Cerebellar nuclear complex (tissue), 1 donor: ENCODE measurements at regions not wholly inside any gene's neighbourhood (a gene's known extent, or its start where the extent isn't known, plus 50 kb on each side); places are given as distances from the start of the nearest gene placed in this dataset.
A peak's percentile ranks its signal among the peaks of the same experiment; 100 is the strongest.
"Not testable (repeated sequence)": the region's sequence is repeated elsewhere in the genome, so short reads cannot be mapped to it uniquely, and the experiment has no call there.

ENCODE experiments used
- DNase-seq, 2 experiments: peaks; one replicate each; lab custom pipeline; 2025; lab: John Stamatoyannopoulos, UW

DNA sequence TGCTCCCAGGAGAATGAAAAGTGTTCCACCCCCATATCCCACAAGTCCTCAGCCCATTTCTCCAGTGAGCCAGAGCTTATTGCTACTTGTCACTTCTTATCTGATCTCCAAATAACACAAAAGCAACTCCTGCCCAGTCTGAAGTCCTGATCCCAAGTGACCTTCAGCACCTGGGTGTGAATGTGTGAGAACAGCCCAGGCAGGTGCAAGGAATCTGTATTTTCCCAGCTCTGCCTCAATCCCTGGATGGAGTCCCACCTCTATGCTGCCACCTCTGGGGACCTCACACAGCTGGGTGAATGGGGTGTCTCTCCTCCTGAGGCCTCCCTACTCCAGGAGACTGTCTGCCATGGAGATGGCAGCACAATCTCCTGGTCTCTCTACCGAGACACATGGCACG, 402.4 kb upstream of the PROX1 start:
- DNase-seq, result no peak

DNA sequence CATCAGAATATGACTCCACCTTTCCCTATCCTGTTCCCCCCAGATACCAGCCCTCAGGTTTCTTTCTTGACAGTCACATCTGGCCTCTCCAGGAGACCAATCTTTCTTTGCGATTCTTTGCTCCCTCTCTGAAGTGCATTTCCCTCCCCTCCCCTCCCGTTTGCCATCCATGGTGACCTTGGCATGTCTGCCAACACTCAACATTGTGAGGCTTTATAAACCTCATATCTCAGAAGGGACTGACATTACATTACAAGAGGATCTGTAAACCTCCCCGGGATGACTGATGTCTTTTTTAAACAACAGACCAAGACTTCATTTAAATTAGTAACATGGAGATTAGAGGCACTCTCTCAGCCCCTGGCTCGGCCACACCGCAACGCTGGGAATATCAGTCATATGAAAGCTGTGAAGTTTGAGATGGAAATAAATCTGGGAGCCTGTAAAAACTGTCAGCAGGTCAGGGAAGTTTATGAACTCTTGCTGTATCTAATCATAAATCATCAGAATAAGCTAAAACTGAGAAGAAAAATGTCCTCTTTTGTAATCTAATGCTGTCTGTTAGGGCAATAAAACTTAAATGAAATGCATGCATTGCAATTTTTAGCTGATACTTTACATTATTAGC, 401.7 kb upstream of the PROX1 start:
- no peak for DNase-seq

GRCh38 chr1:213586587-213586972, 401.2 kb upstream of the PROX1 start:
- no peak for DNase-seq

- DNase-seq, result no peak
These were observed 391.0 kb upstream of the PROX1 start for GRCh38 chr1:213596729-213597128.

DNA sequence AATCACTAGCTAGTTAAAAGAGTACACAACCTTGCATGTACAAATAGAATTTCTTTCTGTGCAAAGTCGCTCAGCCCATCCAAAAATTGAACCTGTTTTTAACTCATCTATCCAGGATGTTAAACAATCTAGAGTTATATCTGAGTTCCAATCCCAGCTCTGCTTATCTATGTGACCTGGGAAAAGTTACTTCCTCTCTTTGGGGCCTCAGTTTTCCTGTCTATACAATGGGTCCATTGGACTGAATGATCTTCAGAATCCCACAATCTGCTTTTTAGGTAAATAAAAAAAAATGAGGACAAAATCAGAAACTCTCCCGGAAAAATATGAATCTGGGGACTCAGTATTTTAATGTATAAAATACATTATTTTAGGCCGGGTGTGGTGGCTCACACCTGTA, 389.5 kb upstream of the PROX1 start:
- DNase-seq, result no peak

GRCh38 chr1:213600879-213601278, 386.9 kb upstream of the PROX1 start:
- no peak for DNase-seq

GRCh38 chr1:213601705-213602104, 386.1 kb upstream of the PROX1 start:
- DNase-seq, result not testable (repeated sequence)

DNA sequence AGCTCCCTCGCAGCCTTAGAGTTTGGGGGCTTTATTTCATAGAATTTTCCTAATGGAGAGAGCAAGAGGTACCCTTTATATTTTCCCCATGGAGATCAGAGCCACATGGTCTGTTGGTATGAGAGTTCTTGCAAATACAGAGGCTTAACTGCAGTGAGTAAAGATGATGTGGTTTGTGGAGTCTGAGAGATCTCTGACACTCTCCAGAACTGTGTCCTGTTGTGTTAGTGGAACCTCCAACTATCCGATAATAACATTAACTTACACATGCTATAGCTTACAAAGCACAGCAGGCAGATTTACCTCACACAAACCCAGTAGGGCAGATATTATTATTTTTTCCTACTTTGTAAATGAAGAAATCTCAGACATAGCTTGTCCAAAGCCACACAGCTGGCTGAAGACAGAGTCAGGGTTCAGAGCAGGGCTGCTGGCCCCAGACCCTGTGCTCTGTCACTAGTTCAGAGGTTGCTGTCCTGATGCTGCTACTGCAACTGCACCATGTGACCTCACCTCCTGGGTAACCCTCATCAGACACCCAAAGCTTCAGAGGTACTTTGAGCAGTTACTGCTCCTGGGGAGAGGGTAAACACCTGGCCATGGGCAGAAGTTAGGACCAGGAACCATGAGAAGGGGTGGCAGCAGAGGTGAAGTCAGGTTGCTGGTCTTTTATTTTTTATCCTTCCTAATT, 384.8 kb upstream of the PROX1 start:
- DNase-seq, result no peak

GRCh38 chr1:213604477-213604876, 383.3 kb upstream of the PROX1 start:
- DNase-seq, result no peak

DNA sequence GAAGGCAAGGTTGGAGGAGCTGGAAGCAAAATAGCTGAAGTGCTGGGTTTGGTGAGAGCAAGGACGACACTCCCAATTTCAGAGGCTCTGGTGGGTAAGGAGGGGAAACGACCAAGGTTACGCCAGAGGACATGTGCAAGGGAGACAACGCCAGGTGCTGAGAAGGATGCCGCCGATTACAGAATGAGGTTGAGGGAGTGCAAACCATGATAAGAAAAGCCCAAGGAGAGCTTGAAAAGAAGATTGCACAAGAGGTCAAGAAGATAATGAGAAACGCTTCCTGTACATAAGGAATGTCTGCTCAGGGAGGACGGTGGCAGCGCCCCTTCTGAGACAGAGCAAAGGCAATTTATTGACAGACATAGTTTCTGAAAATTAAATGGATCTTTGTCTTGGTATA, 382.0 kb upstream of the PROX1 start:
- no peak for DNase-seq

- no peak for DNase-seq
These were observed 381.4 kb upstream of the PROX1 start for GRCh38 chr1:213606252-213606820.

- no peak for DNase-seq
These were observed 374.2 kb upstream of the PROX1 start for GRCh38 chr1:213613549-213613948.

- peak in 1 of 2 experiments; percentile 37 for DNase-seq
These were observed 372.4 kb upstream of the PROX1 start for GRCh38 chr1:213615226-213615916.

DNA sequence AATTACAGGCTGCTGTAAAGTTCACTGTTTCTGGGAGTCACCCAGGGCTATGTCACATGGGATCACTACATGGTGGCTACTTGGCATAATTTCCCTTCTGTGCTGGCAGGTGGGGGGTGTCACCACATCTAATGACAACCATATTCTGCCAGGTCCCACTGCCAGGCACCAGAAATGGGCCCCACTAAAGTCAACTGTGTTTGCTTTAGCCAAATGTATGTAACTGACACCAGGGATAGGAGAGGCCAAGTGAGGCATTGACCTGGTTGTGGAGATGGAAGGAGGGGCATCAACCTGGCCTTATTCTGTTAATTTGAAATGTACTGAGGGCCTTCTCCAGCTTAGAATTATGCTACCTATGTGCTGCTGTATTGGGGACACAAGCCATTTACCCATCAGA, 370.6 kb upstream of the PROX1 start:
- DNase-seq, result no peak

- no peak for DNase-seq
These were observed 369.7 kb upstream of the PROX1 start for GRCh38 chr1:213618094-213618493.

GRCh38 chr1:213619026-213619425, 368.7 kb upstream of the PROX1 start:
- no peak for DNase-seq

DNA sequence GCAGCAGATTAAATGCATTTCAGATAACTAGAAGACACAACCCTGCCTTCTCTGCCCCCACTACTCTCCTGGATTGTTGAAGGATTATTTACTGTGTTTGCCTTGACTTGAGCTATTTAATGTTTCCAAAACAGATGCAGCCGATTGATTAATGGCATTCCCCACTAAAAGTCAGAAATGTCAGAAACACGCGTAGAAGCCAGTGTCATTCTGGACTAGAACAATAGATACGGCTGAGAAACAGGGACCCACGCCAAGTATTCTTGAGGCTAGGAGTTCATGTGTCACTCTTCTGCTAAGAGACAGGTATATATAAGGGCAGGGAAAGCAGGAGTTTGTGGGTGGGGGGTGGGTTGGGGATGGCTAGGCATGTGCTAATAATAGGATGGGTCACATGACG, 366.7 kb upstream of the PROX1 start:
- DNase-seq, result no peak

GRCh38 chr1:213622365-213623063, 365.3 kb upstream of the PROX1 start:
- DNase-seq, result no peak

- no peak for DNase-seq
These were observed 364.6 kb upstream of the PROX1 start for GRCh38 chr1:213623064-213623581.

DNA sequence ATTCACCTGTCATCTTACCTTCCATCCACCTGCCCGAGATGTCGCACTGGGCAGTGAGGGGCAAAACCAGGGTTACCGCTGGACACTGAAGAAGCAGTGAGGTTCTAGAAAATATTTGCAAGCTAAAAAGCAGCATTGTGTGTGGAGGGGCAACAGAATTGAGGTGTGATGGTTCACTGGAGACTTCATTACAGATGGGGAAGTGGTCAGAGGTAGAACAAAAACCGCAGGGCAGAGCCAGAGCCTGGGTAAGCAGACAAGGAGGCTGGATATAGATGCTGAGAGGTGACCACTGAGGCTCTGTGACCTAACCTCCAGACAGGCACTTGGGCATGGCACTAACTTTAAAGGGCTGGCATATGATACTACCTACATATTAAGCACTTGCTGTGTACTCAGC, 363.9 kb upstream of the PROX1 start:
- no peak for DNase-seq

DNA sequence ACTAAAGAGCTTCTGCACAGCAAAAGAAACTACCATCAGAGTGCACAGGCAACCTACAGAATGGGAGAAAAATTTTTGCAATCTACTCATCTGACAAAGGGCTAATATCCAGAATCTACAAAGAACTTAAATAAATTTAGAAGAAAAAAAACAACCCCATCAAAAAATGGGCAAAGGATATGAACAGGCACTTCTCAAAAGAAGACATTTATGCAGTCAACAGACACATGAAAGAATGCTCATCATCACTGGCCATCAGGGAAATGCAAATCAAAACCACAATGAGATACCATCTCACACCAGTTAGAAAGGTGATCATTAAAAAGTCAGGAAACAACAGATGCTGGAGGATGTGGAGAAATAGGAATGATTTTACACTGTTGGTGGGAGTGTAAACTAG, 351.0 kb upstream of the PROX1 start:
- not testable (repeated sequence) for DNase-seq

GRCh38 chr1:213641312-213641711, 346.5 kb upstream of the PROX1 start:
- no peak for DNase-seq
